ENCODE measurements at regions not wholly inside any gene's neighbourhood (a gene's known extent, or its start where the extent isn't known, plus 50 kb on each side); places are given as distances from the start of the nearest gene placed in this dataset.

DNA sequence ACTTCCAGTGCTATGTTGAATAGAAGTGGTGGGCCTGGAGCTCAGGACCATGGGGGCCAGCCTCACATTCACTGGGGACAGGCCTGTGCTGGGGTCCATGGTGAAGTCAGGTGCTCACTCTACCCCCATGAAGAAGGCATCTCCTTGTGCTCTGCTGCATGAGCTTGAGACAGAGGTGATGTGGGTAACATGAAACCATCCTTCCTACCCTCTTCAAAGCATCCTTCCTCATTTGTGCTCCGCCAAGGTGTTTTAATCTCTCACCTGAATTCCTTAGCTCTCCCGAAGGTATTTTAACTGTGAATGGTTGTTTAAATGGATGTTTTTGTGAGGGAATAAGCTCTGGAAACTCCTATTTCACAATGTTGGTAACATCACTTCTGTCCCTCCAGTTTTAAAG, 209.6 kb upstream of the PCSK2 start:
- H3K9me3 Mint-ChIP-seq: peaks cover 3% of the 10 kb centered on the region
- no peaks in the 10 kb centered on the region for H3K27me3 ChIP-seq (ENCODE audit: control insufficient read depth in 1 of 2, insufficient read depth in 2 of 2, low read length in 2 of 2)
- no peaks in the 10 kb centered on the region for H3K4me1 Mint-ChIP-seq (ENCODE audit: low read depth)
- no peak overlapping the region for H3K27ac Mint-ChIP-seq
- POLR2A ChIA-PET: no interaction called here
- CTCF ChIA-PET: no interaction called here
- H3K4me3 ChIP-seq (ENCODE audit: low read length): no peak overlapping the region
- H3K9me3 ChIP-seq (ENCODE audit: control insufficient read depth in 1 of 2, insufficient read depth in 1 of 2, low read length in 2 of 2): peaks cover 0 to 3% of the 10 kb centered on the region in 2 experiments
- H3K36me3 Mint-ChIP-seq (ENCODE audit: low read depth): no peaks in the 10 kb centered on the region
- no peaks in the 10 kb centered on the region for H3K27me3 Mint-ChIP-seq
- no peaks in the 10 kb centered on the region for H3K4me1 ChIP-seq (ENCODE audit: insufficient read depth, low read length)
- TF ChIP-seq, protein P1, sequence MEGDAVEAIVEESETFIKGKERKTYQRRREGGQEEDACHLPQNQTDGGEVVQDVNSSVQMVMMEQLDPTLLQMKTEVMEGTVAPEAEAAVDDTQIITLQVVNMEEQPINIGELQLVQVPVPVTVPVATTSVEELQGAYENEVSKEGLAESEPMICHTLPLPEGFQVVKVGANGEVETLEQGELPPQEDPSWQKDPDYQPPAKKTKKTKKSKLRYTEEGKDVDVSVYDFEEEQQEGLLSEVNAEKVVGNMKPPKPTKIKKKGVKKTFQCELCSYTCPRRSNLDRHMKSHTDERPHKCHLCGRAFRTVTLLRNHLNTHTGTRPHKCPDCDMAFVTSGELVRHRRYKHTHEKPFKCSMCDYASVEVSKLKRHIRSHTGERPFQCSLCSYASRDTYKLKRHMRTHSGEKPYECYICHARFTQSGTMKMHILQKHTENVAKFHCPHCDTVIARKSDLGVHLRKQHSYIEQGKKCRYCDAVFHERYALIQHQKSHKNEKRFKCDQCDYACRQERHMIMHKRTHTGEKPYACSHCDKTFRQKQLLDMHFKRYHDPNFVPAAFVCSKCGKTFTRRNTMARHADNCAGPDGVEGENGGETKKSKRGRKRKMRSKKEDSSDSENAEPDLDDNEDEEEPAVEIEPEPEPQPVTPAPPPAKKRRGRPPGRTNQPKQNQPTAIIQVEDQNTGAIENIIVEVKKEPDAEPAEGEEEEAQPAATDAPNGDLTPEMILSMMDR (IDR thresholded peaks at IDR 0.05): no peak
- no peak for ATAC-seq (ENCODE audit: poor library complexity)
- H3K27ac ChIP-seq (ENCODE audit: low read depth in 1 of 2, low read length in 2 of 2): no peak overlapping the region
- no peak overlapping the region for H3K4me3 Mint-ChIP-seq
- DNase-seq: no peak
- H3K36me3 ChIP-seq (ENCODE audit: insufficient read depth, low read length): no peaks in the 10 kb centered on the region
- intact Hi-C loops (cut with DNase I, micrococcal nuclease): no loop called here

DNA sequence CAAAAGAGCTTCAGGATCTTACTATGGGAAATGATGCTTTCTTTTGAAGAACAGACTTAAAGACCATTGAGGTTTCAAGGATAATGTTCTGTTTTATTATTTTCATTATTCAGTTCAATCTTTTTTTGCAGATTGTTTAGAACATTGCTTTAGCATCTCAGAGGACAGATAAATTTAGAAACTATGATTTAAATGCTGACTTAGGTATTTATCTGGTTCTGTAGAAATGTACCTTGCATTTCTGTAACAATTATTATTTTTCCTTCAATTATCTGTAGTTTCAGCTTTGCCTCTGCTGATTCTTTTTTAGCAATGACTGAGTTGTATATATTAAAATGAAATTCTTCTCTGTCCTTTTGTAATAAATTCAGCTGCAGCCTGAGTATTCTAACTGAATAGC, 205.4 kb upstream of the PCSK2 start:
- H3K27me3 ChIP-seq (ENCODE audit: control insufficient read depth in 1 of 2, insufficient read depth in 2 of 2, low read length in 2 of 2): no peaks in the 10 kb centered on the region
- no peak for DNase-seq
- H3K36me3 ChIP-seq (ENCODE audit: insufficient read depth, low read length): no peaks in the 10 kb centered on the region
- H3K4me1 ChIP-seq (ENCODE audit: insufficient read depth, low read length): no peaks in the 10 kb centered on the region
- TF ChIP-seq, protein P1 (IDR thresholded peaks at IDR 0.05): no peak
- no peak overlapping the region for H3K4me3 Mint-ChIP-seq
- ChIA-PET CTCF (no interaction called here), POLR2A (no interaction called here)
- ATAC-seq (ENCODE audit: poor library complexity): no peak
- H3K36me3 Mint-ChIP-seq (ENCODE audit: low read depth): no peaks in the 10 kb centered on the region
- no peak overlapping the region for H3K27ac ChIP-seq (ENCODE audit: low read depth in 1 of 2, low read length in 2 of 2)
- H3K9me3 ChIP-seq (ENCODE audit: control insufficient read depth in 1 of 2, insufficient read depth in 1 of 2, low read length in 2 of 2): peaks cover 0 to 10% of the 10 kb centered on the region in 2 experiments
- no peaks in the 10 kb centered on the region for H3K4me1 Mint-ChIP-seq (ENCODE audit: low read depth)
- H3K27me3 Mint-ChIP-seq: no peaks in the 10 kb centered on the region
- H3K4me3 ChIP-seq (ENCODE audit: low read length): no peak overlapping the region
- intact Hi-C loops (cut with DNase I, micrococcal nuclease): no loop called here
- peaks cover 4% of the 10 kb centered on the region for H3K9me3 Mint-ChIP-seq
- no peak overlapping the region for H3K27ac Mint-ChIP-seq

DNA sequence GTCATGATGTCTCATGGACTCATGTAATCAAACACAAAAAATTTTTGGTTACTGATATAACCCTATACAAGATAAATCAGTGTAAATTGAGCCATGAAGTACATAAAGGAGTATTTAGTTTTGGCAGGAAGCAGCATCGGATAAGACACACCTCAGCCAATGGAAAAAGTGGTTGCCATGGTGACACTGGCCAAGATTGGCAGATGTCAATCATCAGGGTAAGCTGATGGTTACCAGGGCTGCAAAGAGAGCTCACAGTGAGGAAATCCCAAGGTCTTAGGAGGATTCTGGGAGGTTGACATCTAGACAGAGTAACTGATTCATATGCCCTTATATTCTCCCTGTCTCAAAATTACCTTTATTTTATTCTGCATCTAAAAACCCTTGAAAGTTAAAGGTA, 203.8 kb upstream of the PCSK2 start:
- Mint-ChIP-seq H3K4me1 (ENCODE audit: low read depth) (no peaks in the 10 kb centered on the region), H3K36me3 (ENCODE audit: low read depth) (no peaks in the 10 kb centered on the region), H3K27me3 (no peaks in the 10 kb centered on the region), H3K27ac (no peak overlapping the region), H3K4me3 (no peak overlapping the region), H3K9me3 (peaks cover 9% of the 10 kb centered on the region)
- ChIA-PET POLR2A (no interaction called here), CTCF (no interaction called here)
- no peak for DNase-seq
- no peaks in the 10 kb centered on the region for H3K36me3 ChIP-seq (ENCODE audit: insufficient read depth, low read length)
- intact Hi-C loops (cut with DNase I, micrococcal nuclease): no loop called here
- H3K4me1 ChIP-seq (ENCODE audit: insufficient read depth, low read length): no peaks in the 10 kb centered on the region
- TF ChIP-seq, protein P1 (IDR thresholded peaks at IDR 0.05): no peak
- H3K4me3 ChIP-seq (ENCODE audit: low read length): no peak overlapping the region
- H3K27ac ChIP-seq (ENCODE audit: low read depth in 1 of 2, low read length in 2 of 2): no peak overlapping the region
- peaks cover 0 to 10% of the 10 kb centered on the region in 2 experiments for H3K9me3 ChIP-seq (ENCODE audit: control insufficient read depth in 1 of 2, insufficient read depth in 1 of 2, low read length in 2 of 2)
- H3K27me3 ChIP-seq (ENCODE audit: control insufficient read depth in 1 of 2, insufficient read depth in 2 of 2, low read length in 2 of 2): no peaks in the 10 kb centered on the region
- no peak for ATAC-seq (ENCODE audit: poor library complexity)

All from CD4-positive, alpha-beta T cell (primary cell).